Neural progenitor cell (in vitro differentiated cells): ENCODE measurements at regions not wholly inside any gene's neighbourhood (a gene's known extent, or its start where the extent isn't known, plus 50 kb on each side); places are given as distances from the start of the nearest gene placed in this dataset.

ENCODE experiments used
- CTCF ChIP-seq: fragments of 200-600 bp; sonication (generic); IDR thresholded peaks from 2 replicates; pipeline ENCODE4 v1.5.1; 2017; ENCODE audit warnings: antibody characterized with exemption, mild to moderate bottlenecking
- EZH2 ChIP-seq: fragments of 200-600 bp; sonication (generic); IDR thresholded peaks from 2 replicates; pipeline ENCODE4 v1.6.1; 2017; ENCODE audit warnings: antibody characterized with exemption, mild to moderate bottlenecking, moderate library complexity

GRCh38 chr7:138286846-138287245, 173.2 kb upstream of the TRIM24 start:
- TF ChIP-seq EZH2 (no peak), CTCF (no peak)
